ENCODE measurements at regions not wholly inside any gene's neighbourhood (a gene's known extent, or its start where the extent isn't known, plus 50 kb on each side); places are given as distances from the start of the nearest gene placed in this dataset.

DNA sequence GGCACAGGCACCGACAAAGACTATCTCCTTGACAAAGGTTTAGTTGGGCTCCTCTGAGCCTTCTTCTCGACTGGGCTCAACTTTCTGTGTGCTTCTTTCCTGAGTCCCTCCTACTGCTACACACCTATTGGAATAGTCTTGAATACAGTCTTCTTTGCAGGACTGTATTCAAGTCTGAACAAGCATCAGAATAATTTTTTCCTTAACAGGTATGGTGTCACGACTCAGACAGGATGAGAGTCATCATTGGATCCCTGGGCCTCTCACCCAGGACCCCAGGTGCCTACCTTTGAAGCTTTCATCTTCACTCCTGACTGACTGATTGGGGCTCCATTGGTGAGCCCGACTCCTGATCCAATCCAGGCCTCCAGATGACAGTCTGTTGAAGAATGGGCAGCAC lies 66.3 kb downstream of the CRYGS start:
- TF ChIP-seq TAF1 (IDR thresholded peaks at IDR 0.05; ENCODE audit: low read depth) (no peak), RAD21 (conservative IDR thresholded peaks at IDR 0.05) (no peak), SMC3 (conservative IDR thresholded peaks at IDR 0.05; ENCODE audit: poor library complexity) (no peak), EZH2 (IDR thresholded peaks at IDR 0.05; ENCODE audit: borderline replicate concordance, insufficient read depth, low read length, poor library complexity, severe bottlenecking) (no peak), EP300 (conservative IDR thresholded peaks at IDR 0.05; ENCODE audit: poor library complexity, severe bottlenecking) (no peak)
- TF ChIP-seq, protein P1, sequence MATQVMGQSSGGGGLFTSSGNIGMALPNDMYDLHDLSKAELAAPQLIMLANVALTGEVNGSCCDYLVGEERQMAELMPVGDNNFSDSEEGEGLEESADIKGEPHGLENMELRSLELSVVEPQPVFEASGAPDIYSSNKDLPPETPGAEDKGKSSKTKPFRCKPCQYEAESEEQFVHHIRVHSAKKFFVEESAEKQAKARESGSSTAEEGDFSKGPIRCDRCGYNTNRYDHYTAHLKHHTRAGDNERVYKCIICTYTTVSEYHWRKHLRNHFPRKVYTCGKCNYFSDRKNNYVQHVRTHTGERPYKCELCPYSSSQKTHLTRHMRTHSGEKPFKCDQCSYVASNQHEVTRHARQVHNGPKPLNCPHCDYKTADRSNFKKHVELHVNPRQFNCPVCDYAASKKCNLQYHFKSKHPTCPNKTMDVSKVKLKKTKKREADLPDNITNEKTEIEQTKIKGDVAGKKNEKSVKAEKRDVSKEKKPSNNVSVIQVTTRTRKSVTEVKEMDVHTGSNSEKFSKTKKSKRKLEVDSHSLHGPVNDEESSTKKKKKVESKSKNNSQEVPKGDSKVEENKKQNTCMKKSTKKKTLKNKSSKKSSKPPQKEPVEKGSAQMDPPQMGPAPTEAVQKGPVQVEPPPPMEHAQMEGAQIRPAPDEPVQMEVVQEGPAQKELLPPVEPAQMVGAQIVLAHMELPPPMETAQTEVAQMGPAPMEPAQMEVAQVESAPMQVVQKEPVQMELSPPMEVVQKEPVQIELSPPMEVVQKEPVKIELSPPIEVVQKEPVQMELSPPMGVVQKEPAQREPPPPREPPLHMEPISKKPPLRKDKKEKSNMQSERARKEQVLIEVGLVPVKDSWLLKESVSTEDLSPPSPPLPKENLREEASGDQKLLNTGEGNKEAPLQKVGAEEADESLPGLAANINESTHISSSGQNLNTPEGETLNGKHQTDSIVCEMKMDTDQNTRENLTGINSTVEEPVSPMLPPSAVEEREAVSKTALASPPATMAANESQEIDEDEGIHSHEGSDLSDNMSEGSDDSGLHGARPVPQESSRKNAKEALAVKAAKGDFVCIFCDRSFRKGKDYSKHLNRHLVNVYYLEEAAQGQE (IDR thresholded peaks at IDR 0.05; ENCODE audit: borderline replicate concordance) = no peak
- TF ChIP-seq, protein P2, sequence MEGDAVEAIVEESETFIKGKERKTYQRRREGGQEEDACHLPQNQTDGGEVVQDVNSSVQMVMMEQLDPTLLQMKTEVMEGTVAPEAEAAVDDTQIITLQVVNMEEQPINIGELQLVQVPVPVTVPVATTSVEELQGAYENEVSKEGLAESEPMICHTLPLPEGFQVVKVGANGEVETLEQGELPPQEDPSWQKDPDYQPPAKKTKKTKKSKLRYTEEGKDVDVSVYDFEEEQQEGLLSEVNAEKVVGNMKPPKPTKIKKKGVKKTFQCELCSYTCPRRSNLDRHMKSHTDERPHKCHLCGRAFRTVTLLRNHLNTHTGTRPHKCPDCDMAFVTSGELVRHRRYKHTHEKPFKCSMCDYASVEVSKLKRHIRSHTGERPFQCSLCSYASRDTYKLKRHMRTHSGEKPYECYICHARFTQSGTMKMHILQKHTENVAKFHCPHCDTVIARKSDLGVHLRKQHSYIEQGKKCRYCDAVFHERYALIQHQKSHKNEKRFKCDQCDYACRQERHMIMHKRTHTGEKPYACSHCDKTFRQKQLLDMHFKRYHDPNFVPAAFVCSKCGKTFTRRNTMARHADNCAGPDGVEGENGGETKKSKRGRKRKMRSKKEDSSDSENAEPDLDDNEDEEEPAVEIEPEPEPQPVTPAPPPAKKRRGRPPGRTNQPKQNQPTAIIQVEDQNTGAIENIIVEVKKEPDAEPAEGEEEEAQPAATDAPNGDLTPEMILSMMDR (IDR thresholded peaks at IDR 0.05; ENCODE audit: poor library complexity, severe bottlenecking) = no peak
- H3F3A ChIP-seq (ENCODE audit: insufficient read depth, low read length, poor library complexity, severe bottlenecking) = no peaks in the 10 kb centered on the region
- no peaks in the 10 kb centered on the region for H3K9me3 ChIP-seq (ENCODE audit: low read length)
- H3K79me2 ChIP-seq (replicated peaks; ENCODE audit: insufficient read depth, low read length) = no peaks in the 10 kb centered on the region
- H3K4me3 ChIP-seq (ENCODE audit: low read length) = no peak overlapping the region
- no peaks in the 10 kb centered on the region for H4K20me1 ChIP-seq (ENCODE audit: insufficient read depth)
- no peak overlapping the region for H3K9ac ChIP-seq (ENCODE audit: low read length)
- H3K36me3 ChIP-seq (ENCODE audit: insufficient read depth, low read length) = no peaks in the 10 kb centered on the region
- H3K27ac ChIP-seq (ENCODE audit: low read length) = no peak overlapping the region
- H3K27me3 ChIP-seq (ENCODE audit: insufficient read depth, low read depth, low read length) = no peaks in the 10 kb centered on the region
- no peak overlapping the region for H2AFZ ChIP-seq (ENCODE audit: low read depth, low read length)
- no peaks in the 10 kb centered on the region for H3K9me2 ChIP-seq (ENCODE audit: insufficient read depth, low read length)
- no peak overlapping the region for H3K4me2 ChIP-seq (ENCODE audit: low read length)

DNA sequence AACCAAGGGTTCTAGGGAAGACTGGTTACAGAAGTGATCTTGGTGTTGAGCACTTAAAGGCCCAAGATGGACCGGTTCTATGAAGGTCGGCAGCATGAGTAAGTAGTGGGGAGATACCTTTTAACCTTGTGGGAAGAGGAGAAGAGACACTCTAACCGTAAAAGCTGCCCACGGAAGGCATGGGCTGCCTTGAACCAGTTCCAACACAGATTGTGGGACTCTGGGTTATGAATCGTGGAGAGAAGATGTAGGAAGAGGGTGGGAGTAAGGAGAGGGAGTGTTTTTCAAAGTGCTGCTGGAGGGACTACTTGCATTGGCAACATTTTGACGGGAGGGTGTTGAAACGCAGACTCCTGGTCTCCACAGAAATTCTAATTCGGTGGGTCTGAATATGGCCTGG lies 67.1 kb downstream of the CRYGS start:
- H3K27me3 ChIP-seq (ENCODE audit: insufficient read depth, low read depth, low read length) = no peaks in the 10 kb centered on the region
- no peak overlapping the region for H3K4me2 ChIP-seq (ENCODE audit: low read length)
- no peak overlapping the region for H3K4me3 ChIP-seq (ENCODE audit: low read length)
- H3K79me2 ChIP-seq (replicated peaks; ENCODE audit: insufficient read depth, low read length) = no peaks in the 10 kb centered on the region
- no peak overlapping the region for H3K9ac ChIP-seq (ENCODE audit: low read length)
- no peaks in the 10 kb centered on the region for H4K20me1 ChIP-seq (ENCODE audit: insufficient read depth)
- H3K36me3 ChIP-seq (ENCODE audit: insufficient read depth, low read length) = no peaks in the 10 kb centered on the region
- TF ChIP-seq EZH2 (IDR thresholded peaks at IDR 0.05; ENCODE audit: borderline replicate concordance, insufficient read depth, low read length, poor library complexity, severe bottlenecking) (no peak), MXI1 (conservative IDR thresholded peaks at IDR 0.05; ENCODE audit: poor library complexity, severe bottlenecking) (no peak), POLR2AphosphoS5 (IDR thresholded peaks at IDR 0.05) (no peak), EP300 (conservative IDR thresholded peaks at IDR 0.05; ENCODE audit: poor library complexity, severe bottlenecking) (no peak), TAF1 (IDR thresholded peaks at IDR 0.05; ENCODE audit: low read depth) (no peak), SMC3 (conservative IDR thresholded peaks at IDR 0.05; ENCODE audit: poor library complexity) (no peak), RAD21 (conservative IDR thresholded peaks at IDR 0.05) (no peak)
- TF ChIP-seq, protein P1 (IDR thresholded peaks at IDR 0.05; ENCODE audit: borderline replicate concordance) = no peak
- TF ChIP-seq, protein P2 (IDR thresholded peaks at IDR 0.05; ENCODE audit: poor library complexity, severe bottlenecking) = no peak
- no peak overlapping the region for H3K27ac ChIP-seq (ENCODE audit: low read length)
- no peaks in the 10 kb centered on the region for H3F3A ChIP-seq (ENCODE audit: insufficient read depth, low read length, poor library complexity, severe bottlenecking)
- no peaks in the 10 kb centered on the region for H3K9me3 ChIP-seq (ENCODE audit: low read length)
- H3K9me2 ChIP-seq (ENCODE audit: insufficient read depth, low read length) = no peaks in the 10 kb centered on the region
- H2AFZ ChIP-seq (ENCODE audit: low read depth, low read length) = no peak overlapping the region
